K562 (cell line): ENCODE measurements at regions not wholly inside any gene's neighbourhood (a gene's known extent, or its start where the extent isn't known, plus 50 kb on each side); places are given as distances from the start of the nearest gene placed in this dataset.

Experiments used
- ATAC-seq: fragments of 200-7000 bp; cut with Tn5 transposase; 3 replicates; pipeline ENCODE4 v1.9.1; 2020; ENCODE audit warnings: moderate library complexity
- BruUV-seq: library from RNA; stranded (reverse); fragments of 400-500 nt; replicated peaks from 2 replicates; lab custom pipeline; 2021; lab: Mats Ljungman, UMichigan
- CTCF ChIA-PET: fragments of 300-600 bp; formaldehyde crosslinking; extraction: SDS; loops from one replicate; lab custom pipeline; 2021; ENCODE audit warnings: low intra/inter-chr PET ratio; lab: Yijun Ruan, JAX
- POLR2A ChIA-PET: fragments of 300-600, 350-650 bp; sonication (Branson Sonifier 250); formaldehyde crosslinking; extraction: SDS; loops from one replicate; lab custom pipeline; 2021; ENCODE audit warnings: antibody characterized with exemption, inconsistent platforms; lab: Yijun Ruan, JAX
- DNase-seq, 4 experiments: peaks; one replicate each; pipeline versions ENCODE4 v3.0.0 to v3.0.0-alpha.2; 2011 to 2018; ENCODE audit warnings: low spot score in 3 of 4, mixed read lengths in 3 of 4; ENCODE audit errors: extremely low read depth in 1 of 4
- FAIRE-seq: peaks from 2 replicates; lab custom pipeline; 2011; peaks lifted over from hg19 to GRCh38; lab: Jason Lieb, UNC
- H2AFZ ChIP-seq: 2 replicates; pipeline ENCODE4 v1.6.0; 2011; ENCODE audit warnings: low read depth, low read length, control low read depth, inconsistent platforms
- H3K27ac ChIP-seq: fragments of 200-600 bp; 3 replicates; pipeline ENCODE4 v1.8.0; 2011; ENCODE audit warnings: low read depth, mild to moderate bottlenecking, control low read depth, inconsistent platforms, low read length, moderate library complexity, mixed read lengths; ENCODE audit errors: extremely low read depth
- H3K27me3 ChIP-seq, 2 experiments: fragments of 300-600 bp in 1 of 2; 2 replicates in 1 of 2; 3 replicates in 1 of 2; pipeline versions ENCODE4 v1.6.0 to v1.8.0; 2011; ENCODE audit warnings: inconsistent platforms in 2 of 2, low read length in 2 of 2, mild to moderate bottlenecking in 1 of 2, mixed read lengths in 1 of 2, moderate library complexity in 1 of 2; ENCODE audit not compliant: control insufficient read depth in 2 of 2, insufficient read depth in 2 of 2
- H3K36me3 ChIP-seq: fragments of 300-600 bp; 3 replicates; pipeline ENCODE4 v1.8.0; 2011; ENCODE audit warnings: mild to moderate bottlenecking, low read length, inconsistent platforms; ENCODE audit not compliant: control insufficient read depth, insufficient read depth
- H3K4me1 ChIP-seq, 2 experiments: fragments of 200-600 bp in 1 of 2; replicated peaks in 1 of 2; 2 replicates in 1 of 2; 3 replicates in 1 of 2; pipeline versions ENCODE4 v1.5.1 to v1.8.0; 2011; ENCODE audit warnings: inconsistent platforms in 2 of 2, low read length in 2 of 2, mild to moderate bottlenecking in 1 of 2, mixed read lengths in 1 of 2, moderate library complexity in 1 of 2; ENCODE audit not compliant: control insufficient read depth in 2 of 2, insufficient read depth in 2 of 2
- H3K4me2 ChIP-seq: 2 replicates; pipeline ENCODE4 v1.6.1; 2011; ENCODE audit warnings: low read length, control low read depth, inconsistent platforms, mixed read lengths; ENCODE audit not compliant: insufficient read depth
- H3K4me3 ChIP-seq: fragments of 200-600 bp; sonication (generic), shearing (Covaris generic); 2 replicates; pipeline ENCODE4 v1.5.1; 2016; ENCODE audit warnings: control low read depth, inconsistent platforms
- H3K79me2 ChIP-seq: fragments of 200-600 bp; 3 replicates; pipeline ENCODE4 v1.8.0; 2011; ENCODE audit warnings: low read length, inconsistent platforms; ENCODE audit not compliant: control insufficient read depth, insufficient read depth
- H3K9ac ChIP-seq, 2 experiments: 2 replicates each; pipeline versions ENCODE4 v1.6.0 to v1.6.1; 2011; ENCODE audit warnings: low read depth in 2 of 2, low read length in 2 of 2, control low read depth in 1 of 2, inconsistent platforms in 1 of 2, mild to moderate bottlenecking in 1 of 2, mixed read lengths in 1 of 2; ENCODE audit not compliant: insufficient read depth in 1 of 2
- H3K9me1 ChIP-seq: one replicate; pipeline ENCODE4 v1.6.0; 2011; ENCODE audit warnings: inconsistent platforms, mild to moderate bottlenecking, low read length, moderate library complexity; ENCODE audit not compliant: control insufficient read depth, insufficient read depth
- H3K9me3 ChIP-seq: replicated peaks from 2 replicates; pipeline ENCODE4 v1.5.1; 2011; ENCODE audit warnings: low read depth, low read length, inconsistent platforms; ENCODE audit not compliant: control insufficient read depth, insufficient read depth
- H4K20me1 ChIP-seq: replicated peaks from 2 replicates; pipeline ENCODE4 v1.6.1; 2011; ENCODE audit warnings: low read length, inconsistent platforms, mixed read lengths; ENCODE audit not compliant: control insufficient read depth, insufficient read depth
- BRD9 ChIP-seq: fragments of 450-650 bp; IDR thresholded peaks from 2 replicates; pipeline ENCODE4 v1.6.1; 2018; ENCODE audit warnings: low read depth; ENCODE audit not compliant: partially characterized antibody
- CREBBP ChIP-seq: IDR thresholded peaks from one replicate; pipeline ENCODE4 v1.6.1; 2012; ENCODE audit warnings: low read depth, mild to moderate bottlenecking, control low read depth, inconsistent platforms, low read length
- DMBX1 ChIP-seq: fragments of 250-450 bp; sonication (Bioruptor Pico); IDR thresholded peaks from 2 replicates; pipeline ENCODE4 v1.8.0; 2022; ENCODE audit warnings: inconsistent platforms, mild to moderate bottlenecking, moderate library complexity, borderline replicate concordance
- EZH2 ChIP-seq: IDR thresholded peaks from 2 replicates; pipeline ENCODE4 v1.6.1; 2012; ENCODE audit warnings: low read depth, mild to moderate bottlenecking, inconsistent platforms, low read length, borderline replicate concordance
- MCM5 ChIP-seq: fragments of 450-650 bp; IDR thresholded peaks from 2 replicates; pipeline ENCODE4 v1.6.1; 2016; ENCODE audit warnings: low read depth
- PML ChIP-seq: IDR thresholded peaks from 2 replicates; pipeline ENCODE4 v1.6.1; 2012; ENCODE audit warnings: low read length, inconsistent platforms
- RBFOX2 ChIP-seq: fragments of 200-400 bp; formaldehyde crosslinking; IDR thresholded peaks from 2 replicates; pipeline ENCODE4 v1.6.1; 2017; ENCODE audit warnings: low read depth, mild to moderate bottlenecking, low read length, moderate library complexity
- RFX5 ChIP-seq: IDR thresholded peaks from 2 replicates; pipeline ENCODE4 v1.6.1; 2011; ENCODE audit warnings: low read depth, mild to moderate bottlenecking, improper control_type of control experiment, low read length
- SMARCE1 ChIP-seq: fragments of 450-650 bp; IDR thresholded peaks from 2 replicates; pipeline ENCODE4 v1.7.1; 2016; ENCODE audit warnings: mild to moderate bottlenecking
- TBP ChIP-seq: optimal IDR thresholded peaks from 2 replicates; pipeline ENCODE3; 2011; ENCODE audit warnings: low read depth, low read length, improper control_type of control experiment
- TRIM24 ChIP-seq, 2 experiments: fragments of 450-650 bp; IDR thresholded peaks; 2 replicates each; pipeline ENCODE4 v1.6.1; 2016
- ZNF41 ChIP-seq: fragments of 250-450 bp; sonication (Bioruptor Pico); conservative IDR thresholded peaks from 2 replicates; pipeline ENCODE4 v1.4.0; 2020; ENCODE audit warnings: mild to moderate bottlenecking
- whole genome bisulfite sequencing: fragments of 100-300 bp; shearing (Covaris generic); methylation state at CpG from one replicate; pipeline ENCODE4 v1.1.6; 2016; ENCODE audit warnings: low coverage, mixed read lengths; ENCODE audit not compliant: insufficient coverage; ENCODE audit errors: missing lambda C conversion rate; 5-methylcytosine and 5-hydroxymethylcytosine counted together
- in situ Hi-C: fragments of 300-500 bp; cut with MboI; formaldehyde crosslinking; loops from 4 replicates; pipeline ENCODE4 v1.15.0; 2018; ENCODE audit warnings: inconsistent platforms, mixed read lengths
- intact Hi-C: fragments of 100-400 bp; cut with micrococcal nuclease; formaldehyde crosslinking; loops from 2 replicates; pipeline ENCODE4 v1.14.2; 2022

GRCh38 chr7:54883576-54883975, 124.6 kb upstream of the SEC61G start:
- Histone ChIP-seq H3K4me2 (no peak overlapping the region), H3K9ac (no peak overlapping the region), H2AFZ (no peak overlapping the region), H4K20me1 (no peaks in the 10 kb centered on the region), H3K79me2 (no peaks in the 10 kb centered on the region), H3K36me3 (no peaks in the 10 kb centered on the region), H3K4me3 (no peak overlapping the region), H3K27ac (no peak overlapping the region), H3K9me1 (no peaks in the 10 kb centered on the region), H3K9me3 (no peaks in the 10 kb centered on the region), H3K4me1 (no peaks in the 10 kb centered on the region), H3K27me3 (peaks cover 0 to 7% of the 10 kb centered on the region in 2 experiments; a peak in 1 of 5 replicates)
- no peak for FAIRE-seq
- no peak for DNase-seq
- no peak for ATAC-seq
- in situ Hi-C loops: no loop called here
- intact Hi-C loops: no loop called here
- POLR2A ChIA-PET: no interaction called here
- CTCF ChIA-PET: no interaction called here
- TF ChIP-seq PML: no peak
- TF ChIP-seq CREBBP: no peak
- no peak for TF ChIP-seq RBFOX2
- no peak for TF ChIP-seq ZNF41 (CRISPR knock-in tag)
- no peak for TF ChIP-seq MCM5
- no peak for TF ChIP-seq RFX5
- no peak for TF ChIP-seq TRIM24 (IDR thresholded peaks at IDR 0.05)
- TF ChIP-seq TBP: no peak
- no peak for TF ChIP-seq SMARCE1
- TF ChIP-seq DMBX1: no peak
- TF ChIP-seq BRD9: no peak
- TF ChIP-seq EZH2: no peak
- BruUV-seq: no TSS peak
- WGBS: 0% methylated on average over 1 of the region's 1 CpG
